GM20000 (cell line): ENCODE measurements at regions not wholly inside any gene's neighbourhood (a gene's known extent, or its start where the extent isn't known, plus 50 kb on each side); places are given as distances from the start of the nearest gene placed in this dataset.
"Not testable (repeated sequence)": the region's sequence is repeated elsewhere in the genome, so short reads cannot be mapped to it uniquely, and the experiment has no call there.

Experiments used
- DNase-seq: peaks from one replicate; pipeline ENCODE4 v3.0.0; 2012; ENCODE audit warnings: low spot score
- CTCF ChIP-seq: IDR thresholded peaks from 2 replicates; pipeline ENCODE4 v1.5.1; 2012; ENCODE audit warnings: mild to moderate bottlenecking, control low read depth; ENCODE audit errors: extremely low read depth, missing control alignments

GRCh38 chr2:125654226-125654625 is 1001.7 kb upstream of the GYPC start:
- no peak for TF ChIP-seq CTCF

GRCh38 chr2:125656190-125656589 is 999.8 kb upstream of the GYPC start:
- TF ChIP-seq CTCF, result no peak
- DNase-seq, result no peak

More at GRCh38 chr2:125654226-125654625, 1001.7 kb upstream of the GYPC start:
- no peak for DNase-seq

- TF ChIP-seq CTCF, result no peak
- no peak for DNase-seq
These were observed 997.4 kb upstream of the GYPC start for GRCh38 chr2:125658583-125658982.

GRCh38 chr2:125660369-125660768 is 995.6 kb upstream of the GYPC start:
- not testable (repeated sequence) for DNase-seq

GRCh38 chr2:125667630-125668029 is 988.3 kb upstream of the GYPC start:
- no peak for TF ChIP-seq CTCF
- DNase-seq, result no peak

DNA sequence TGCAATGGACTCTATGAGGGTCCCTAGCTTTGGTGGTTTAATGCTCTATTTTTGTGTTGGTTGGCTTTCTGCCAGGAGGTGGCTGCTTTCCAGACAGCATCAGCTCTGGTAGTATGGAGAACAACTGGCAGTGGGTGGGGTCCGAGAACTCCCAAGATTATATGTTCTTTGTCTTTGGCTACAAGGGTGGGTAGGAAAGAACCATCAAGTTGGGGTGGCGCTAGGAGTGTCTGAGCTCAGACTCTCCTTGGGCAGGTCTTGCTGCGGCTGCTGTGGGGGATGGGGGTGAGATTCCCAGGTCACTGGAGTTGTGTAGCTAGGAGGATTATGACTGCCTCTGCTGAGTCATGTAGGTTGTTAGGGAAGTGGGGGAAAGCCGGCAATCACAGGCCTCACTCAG is 976.1 kb upstream of the GYPC start:
- DNase-seq, result no peak
- no peak for TF ChIP-seq CTCF

DNA sequence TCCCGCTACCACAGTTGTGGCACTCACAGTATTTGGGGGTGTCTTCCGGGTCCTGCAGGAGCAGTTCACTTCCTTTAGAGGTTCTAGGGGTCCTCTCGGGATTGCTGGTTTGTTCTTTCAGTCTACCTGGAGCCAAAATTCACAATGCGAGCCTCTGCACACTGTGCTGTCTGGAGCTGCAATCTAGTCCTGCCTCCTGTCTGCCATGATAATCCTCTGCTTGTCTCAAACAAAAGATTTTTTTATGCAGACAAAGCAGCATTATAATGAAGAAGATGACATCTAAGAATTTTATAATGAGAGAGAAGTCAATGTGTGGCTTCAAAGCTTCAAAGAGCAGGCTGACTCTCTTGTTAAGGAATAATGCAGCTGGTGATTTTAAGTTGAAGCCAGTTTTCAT is 975.1 kb upstream of the GYPC start:
- no peak for TF ChIP-seq CTCF
- DNase-seq, result no peak

GRCh38 chr2:125681576-125681975 is 974.4 kb upstream of the GYPC start:
- DNase-seq, result no peak
- TF ChIP-seq CTCF, result no peak
